PC-3 (cell line): ENCODE measurements at regions not wholly inside any gene's neighbourhood (a gene's known extent, or its start where the extent isn't known, plus 50 kb on each side); places are given as distances from the start of the nearest gene placed in this dataset.
"Not testable (repeated sequence)": the region's sequence is repeated elsewhere in the genome, so short reads cannot be mapped to it uniquely, and the experiment has no call there.

Source experiments
- CTCF ChIP-seq: fragments of 300-600 bp; sonication (generic); conservative IDR thresholded peaks from 2 replicates; pipeline ENCODE4 v1.5.1; 2017; ENCODE audit warnings: antibody characterized with exemption, low read depth, mild to moderate bottlenecking, low read length
- EZH2 ChIP-seq: fragments of 300-600 bp; sonication (generic); IDR thresholded peaks from one replicate; pipeline ENCODE4 v1.6.1; 2017; ENCODE audit warnings: antibody characterized with exemption, mild to moderate bottlenecking, low read length; ENCODE audit not compliant: unreplicated experiment
- EZH2phosphoT487 ChIP-seq: fragments of 300-600 bp; sonication (generic); IDR thresholded peaks from 2 replicates; pipeline ENCODE4 v1.6.1; 2018; ENCODE audit warnings: mild to moderate bottlenecking, antibody characterized with exemption, low read length, borderline replicate concordance

DNA sequence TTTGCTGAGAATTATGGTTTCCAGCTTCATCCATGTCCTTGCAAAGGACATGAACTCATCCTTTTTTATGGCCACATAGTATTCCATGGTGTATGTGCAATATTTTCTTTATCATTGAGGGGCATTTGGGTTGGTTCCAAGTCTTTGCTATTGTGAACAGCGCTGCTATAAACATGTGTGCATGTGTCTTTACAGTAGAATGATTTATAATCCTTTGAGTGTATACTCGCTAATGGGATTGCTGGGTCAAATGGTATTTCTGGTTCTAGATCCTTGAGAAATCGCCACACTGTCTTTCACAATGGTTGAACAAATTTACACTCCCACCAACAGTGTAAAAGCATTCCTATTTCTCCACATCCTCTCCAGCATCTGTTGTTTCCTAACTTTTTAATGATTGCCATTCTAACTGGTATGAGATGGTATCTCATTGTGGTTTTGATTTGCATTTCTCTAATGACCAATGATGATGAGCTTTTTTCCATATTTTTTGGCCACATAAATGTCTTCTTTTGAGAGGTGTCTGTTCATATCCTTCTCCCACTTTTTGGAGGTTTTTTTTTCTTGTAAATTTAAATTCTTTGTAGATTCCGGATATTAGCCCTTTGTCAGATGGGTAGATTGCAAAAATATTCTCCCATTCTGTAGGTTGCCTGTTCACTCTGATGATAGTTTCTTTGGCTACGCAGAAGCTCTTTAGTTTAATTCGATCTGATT, 180.1 kb downstream of the PLPPR4 start:
- not testable (repeated sequence) for TF ChIP-seq CTCF, EZH2, EZH2phosphoT487
